Loucy (cell line): ENCODE measurements at regions not wholly inside any gene's neighbourhood (a gene's known extent, or its start where the extent isn't known, plus 50 kb on each side); places are given as distances from the start of the nearest gene placed in this dataset.

Experiments
- EZH2phosphoT487 ChIP-seq: fragments of 200-600 bp; IDR thresholded peaks from 2 replicates; pipeline ENCODE4 v1.6.1; 2018; ENCODE audit warnings: antibody characterized with exemption, mild to moderate bottlenecking, moderate library complexity, borderline replicate concordance
- TF ChIP-seq, protein P1 (sequence below): fragments of 200-600 bp; sonication (generic); conservative IDR thresholded peaks from 2 replicates; pipeline ENCODE4 v1.5.1; 2014; ENCODE audit warnings: mild to moderate bottlenecking, antibody characterized with exemption, low read length

- TF ChIP-seq, protein P1, sequence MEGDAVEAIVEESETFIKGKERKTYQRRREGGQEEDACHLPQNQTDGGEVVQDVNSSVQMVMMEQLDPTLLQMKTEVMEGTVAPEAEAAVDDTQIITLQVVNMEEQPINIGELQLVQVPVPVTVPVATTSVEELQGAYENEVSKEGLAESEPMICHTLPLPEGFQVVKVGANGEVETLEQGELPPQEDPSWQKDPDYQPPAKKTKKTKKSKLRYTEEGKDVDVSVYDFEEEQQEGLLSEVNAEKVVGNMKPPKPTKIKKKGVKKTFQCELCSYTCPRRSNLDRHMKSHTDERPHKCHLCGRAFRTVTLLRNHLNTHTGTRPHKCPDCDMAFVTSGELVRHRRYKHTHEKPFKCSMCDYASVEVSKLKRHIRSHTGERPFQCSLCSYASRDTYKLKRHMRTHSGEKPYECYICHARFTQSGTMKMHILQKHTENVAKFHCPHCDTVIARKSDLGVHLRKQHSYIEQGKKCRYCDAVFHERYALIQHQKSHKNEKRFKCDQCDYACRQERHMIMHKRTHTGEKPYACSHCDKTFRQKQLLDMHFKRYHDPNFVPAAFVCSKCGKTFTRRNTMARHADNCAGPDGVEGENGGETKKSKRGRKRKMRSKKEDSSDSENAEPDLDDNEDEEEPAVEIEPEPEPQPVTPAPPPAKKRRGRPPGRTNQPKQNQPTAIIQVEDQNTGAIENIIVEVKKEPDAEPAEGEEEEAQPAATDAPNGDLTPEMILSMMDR = no peak
- TF ChIP-seq EZH2phosphoT487 = no peak
Observed at GRCh38 chr12:88698471-88698870, 118.2 kb upstream of the KITLG start.
